ENCODE measurements at regions not wholly inside any gene's neighbourhood (a gene's known extent, or its start where the extent isn't known, plus 50 kb on each side); places are given as distances from the start of the nearest gene placed in this dataset.

GRCh38 chr17:63113167-63113566, 147.1 kb downstream of the TANC2 start (continued):
- peak; percentile 17; the same call in 1 of the 2 replicates for TF ChIP-seq REST (IDR thresholded peaks at IDR 0.05; ENCODE audit: borderline replicate concordance)
- no peak for TF ChIP-seq REST (CRISPR knock-in tag; IDR thresholded peaks at IDR 0.05; ENCODE audit: low read depth)

GRCh38 chr17:63116228-63116627, 150.2 kb downstream of the TANC2 start:
- in situ Hi-C loops (cut with MboI) = no loop called here
- no peak overlapping the region for H2AFZ ChIP-seq (ENCODE audit: low read depth, low read length)
- H4K20me1 ChIP-seq (replicated peaks; ENCODE audit: control insufficient read depth, insufficient read depth, low read length) = no peaks in the 10 kb centered on the region
- no peaks in the 10 kb centered on the region for H3K9me3 ChIP-seq (replicated peaks; ENCODE audit: control insufficient read depth, insufficient read depth, low read depth, low read length)
- H3K4me2 ChIP-seq (ENCODE audit: insufficient read depth, low read length) = no peak overlapping the region
- H3K4me1 ChIP-seq (replicated peaks in 1 of 2; ENCODE audit: control insufficient read depth in 2 of 2, insufficient read depth in 2 of 2, low read length in 2 of 2) = no peaks in the 10 kb centered on the region
- POLR2A ChIA-PET = interaction anchor here (1.2 kb wide), 1 partner anchor 10 kb away, joined by 3 read pairs; no protein-coding TSS in a partner anchor
- DNase-seq (ENCODE audit: extremely low read depth in 1 of 4, low spot score in 3 of 4) (peak in 2 of 4 experiments; percentile 6), ATAC-seq (no peak), FAIRE-seq (no peak)
- H3K9me1 ChIP-seq (ENCODE audit: control insufficient read depth, insufficient read depth, low read length) = no peaks in the 10 kb centered on the region
- no peak overlapping the region for H3K4me3 ChIP-seq
- WGBS (ENCODE audit: insufficient coverage, low coverage, missing lambda C conversion rate) = 26% methylated on average over 4 of the region's 4 CpGs
- H3K27ac ChIP-seq (ENCODE audit: extremely low read depth, low read depth, low read length) = no peak overlapping the region
- no TSS peak for BruUV-seq (replicated peaks)
- H3K79me2 ChIP-seq (ENCODE audit: control insufficient read depth, insufficient read depth, low read length) = no peaks in the 10 kb centered on the region
- no peak overlapping the region for H3K9ac ChIP-seq (ENCODE audit: insufficient read depth in 1 of 2, low read depth in 2 of 2, low read length in 2 of 2)
- intact Hi-C loops (cut with micrococcal nuclease) = loop anchor here (10.0 kb wide), 1 partner anchor 289 kb away; no protein-coding TSS in a partner anchor
- no peaks in the 10 kb centered on the region for H3K27me3 ChIP-seq (ENCODE audit: control insufficient read depth in 2 of 2, insufficient read depth in 2 of 2, low read length in 2 of 2)
- CTCF ChIA-PET (ENCODE audit: low intra/inter-chr PET ratio) = no interaction called here
- TF ChIP-seq MYNN (IDR thresholded peaks at IDR 0.05) (no peak), MYNN (CRISPR knock-in tag; IDR thresholded peaks at IDR 0.05) (no peak), SREBF2 (CRISPR knock-in tag; IDR thresholded peaks at IDR 0.05) (no peak), CEBPB (tag; IDR thresholded peaks at IDR 0.05) (no peak), RNF2 (IDR thresholded peaks at IDR 0.05) (no peak), BRF1 (IDR thresholded peaks at IDR 0.05; ENCODE audit: borderline replicate concordance, extremely low read depth, insufficient read length) (no peak), GATAD2B (IDR thresholded peaks at IDR 0.05; ENCODE audit: borderline replicate concordance) (no peak), SNRNP70 (optimal IDR thresholded peaks at IDR 0.05; ENCODE audit: low read depth, low read length) (no peak), ZNF124 (CRISPR knock-in tag; IDR thresholded peaks at IDR 0.05) (no peak), BACH1 (tag; IDR thresholded peaks at IDR 0.05) (no peak), SAP30 (IDR thresholded peaks at IDR 0.05; ENCODE audit: borderline replicate concordance, insufficient read depth, low read depth, low read length, poor library complexity, severe bottlenecking) (no peak), ZC3H11A (IDR thresholded peaks at IDR 0.05; ENCODE audit: low read depth, low read length) (no peak), RBM39 (optimal IDR thresholded peaks at IDR 0.05; ENCODE audit: low read depth, low read length) (no peak), E2F5 (CRISPR knock-in tag; IDR thresholded peaks at IDR 0.05) (no peak)
- no peaks in the 10 kb centered on the region for H3K36me3 ChIP-seq (ENCODE audit: control insufficient read depth, insufficient read depth, low read length)
